Mucosa of stomach (tissue), 1 donor: ENCODE measurements at regions not wholly inside any gene's neighbourhood (a gene's known extent, or its start where the extent isn't known, plus 50 kb on each side); places are given as distances from the start of the nearest gene placed in this dataset.

ENCODE experiments used
- H3K27me3 ChIP-seq: one replicate; pipeline ENCODE4 v1.7.0; 2013; ENCODE audit warnings: mild to moderate bottlenecking, low read length; ENCODE audit not compliant: control insufficient read depth, insufficient read depth
- H3K36me3 ChIP-seq: one replicate; pipeline ENCODE4 v1.7.0; 2013; ENCODE audit warnings: low read length; ENCODE audit not compliant: control insufficient read depth, insufficient read depth
- H3K4me1 ChIP-seq: one replicate; pipeline ENCODE4 v1.7.0; 2013; ENCODE audit warnings: mild to moderate bottlenecking, low read length; ENCODE audit not compliant: control insufficient read depth, insufficient read depth
- H3K4me3 ChIP-seq: one replicate; pipeline ENCODE4 v1.7.0; 2013; ENCODE audit warnings: low read length
- H3K9ac ChIP-seq: one replicate; pipeline ENCODE4 v1.7.0; 2013; ENCODE audit warnings: mild to moderate bottlenecking, low read length, moderate library complexity
- H3K9me3 ChIP-seq: one replicate; pipeline ENCODE4 v1.7.0; 2013; ENCODE audit warnings: mild to moderate bottlenecking, low read length, moderate library complexity; ENCODE audit not compliant: control insufficient read depth
- donor health status: Pancreatic carcinoma.

- no peaks in the 10 kb centered on the region for H3K27me3 ChIP-seq
- no peaks in the 10 kb centered on the region for H3K9me3 ChIP-seq
- H3K4me1 ChIP-seq: no peaks in the 10 kb centered on the region
- H3K4me3 ChIP-seq: no peak overlapping the region
- no peak overlapping the region for H3K9ac ChIP-seq
- no peaks in the 10 kb centered on the region for H3K36me3 ChIP-seq
These were observed 54.2 kb upstream of the TCF4 start for GRCh38 chr18:55642191-55642590.

- no peaks in the 10 kb centered on the region for H3K9me3 ChIP-seq
- no peaks in the 10 kb centered on the region for H3K4me1 ChIP-seq
- no peak overlapping the region for H3K9ac ChIP-seq
- H3K27me3 ChIP-seq: no peaks in the 10 kb centered on the region
- no peak overlapping the region for H3K4me3 ChIP-seq
- H3K36me3 ChIP-seq: no peaks in the 10 kb centered on the region
These were observed 53.5 kb upstream of the TCF4 start for GRCh38 chr18:55641486-55641885.
